ENCODE measurements at regions not wholly inside any gene's neighbourhood (a gene's known extent, or its start where the extent isn't known, plus 50 kb on each side); places are given as distances from the start of the nearest gene placed in this dataset.

GRCh38 chr13:92938486-92939020 lies 288.1 kb upstream of the GPC6 start:
- no peaks in the 10 kb centered on the region for H3K36me3 ChIP-seq (ENCODE audit: insufficient read depth, low read length)
- no peaks in the 10 kb centered on the region for H3K27me3 ChIP-seq (ENCODE audit: insufficient read depth, low read length)
- no peak overlapping the region for H2AFZ ChIP-seq (ENCODE audit: low read length, unreplicated experiment)
- no peaks in the 10 kb centered on the region for H3K79me2 ChIP-seq (ENCODE audit: control insufficient read depth, insufficient read depth, low read length, unreplicated experiment)
- H3K4me1 ChIP-seq (ENCODE audit: control insufficient read depth, insufficient read depth, low read length, unreplicated experiment) = no peaks in the 10 kb centered on the region
- H3K4me3 ChIP-seq (ENCODE audit: low read depth, low read length) = no peak overlapping the region
- H3K27ac ChIP-seq (ENCODE audit: low read depth, low read length) = no peak overlapping the region

DNA sequence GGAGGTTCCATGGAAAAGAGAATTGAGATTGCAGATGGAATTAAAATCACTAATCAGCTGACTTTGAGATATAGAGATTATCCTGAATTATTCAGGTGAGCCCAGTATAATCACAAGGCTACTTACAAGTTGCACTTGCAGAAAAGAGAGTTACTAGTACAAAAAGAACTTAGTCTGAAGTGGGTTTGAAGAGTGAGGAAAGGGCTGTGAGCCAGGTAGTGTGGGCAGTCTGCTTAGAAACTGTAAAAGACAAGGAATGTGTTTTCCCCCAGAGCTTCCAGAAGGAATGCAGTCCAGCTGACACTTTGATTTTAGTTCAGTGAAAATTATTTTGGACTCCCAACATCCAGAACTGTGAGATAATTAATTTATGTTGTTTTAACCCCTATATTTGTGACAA lies 285.4 kb upstream of the GPC6 start:
- no peaks in the 10 kb centered on the region for H3K79me2 ChIP-seq (ENCODE audit: control insufficient read depth, insufficient read depth, low read length, unreplicated experiment)
- no peak overlapping the region for H2AFZ ChIP-seq (ENCODE audit: low read length, unreplicated experiment)
- H3K27me3 ChIP-seq (ENCODE audit: insufficient read depth, low read length) = no peaks in the 10 kb centered on the region
- no peak overlapping the region for H3K27ac ChIP-seq (ENCODE audit: low read depth, low read length)
- H3K36me3 ChIP-seq (ENCODE audit: insufficient read depth, low read length) = no peaks in the 10 kb centered on the region
- H3K4me1 ChIP-seq (ENCODE audit: control insufficient read depth, insufficient read depth, low read length, unreplicated experiment) = no peaks in the 10 kb centered on the region
- H3K4me3 ChIP-seq (ENCODE audit: low read depth, low read length) = no peak overlapping the region

DNA sequence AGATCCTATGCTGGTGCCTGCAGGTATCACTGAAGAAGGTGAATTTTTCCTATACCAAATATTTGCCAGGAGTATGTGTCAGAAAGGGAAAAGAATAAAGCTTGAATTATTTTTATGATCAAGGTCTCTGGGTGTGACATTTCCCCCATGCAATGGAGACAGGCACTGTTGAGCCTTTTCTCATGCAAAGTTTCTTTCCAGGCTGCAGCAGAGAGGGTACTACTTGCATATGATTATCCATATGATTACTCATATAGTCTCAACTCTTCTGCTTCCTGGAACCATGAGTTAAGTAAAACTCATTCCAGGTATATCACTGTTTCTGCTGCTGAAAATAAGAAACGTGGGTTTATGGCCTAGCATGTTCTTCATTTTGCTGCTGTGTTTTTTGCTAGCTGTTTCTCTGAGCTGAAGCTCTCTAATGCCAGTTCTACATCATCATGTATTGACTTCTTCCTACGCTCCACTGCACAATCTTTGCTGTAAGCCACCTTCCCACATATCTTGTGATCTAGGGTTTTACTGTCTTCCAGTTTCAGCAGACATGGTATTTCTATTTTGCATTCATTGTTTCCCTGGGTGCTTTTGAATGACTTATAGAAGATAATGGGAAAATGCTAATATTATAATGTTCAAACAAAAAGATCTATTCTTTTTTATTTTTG lies 278.7 kb upstream of the GPC6 start:
- H3K27me3 ChIP-seq (ENCODE audit: insufficient read depth, low read length) = no peaks in the 10 kb centered on the region
- H3K4me1 ChIP-seq (ENCODE audit: control insufficient read depth, insufficient read depth, low read length, unreplicated experiment) = no peaks in the 10 kb centered on the region
- H3K79me2 ChIP-seq (ENCODE audit: control insufficient read depth, insufficient read depth, low read length, unreplicated experiment) = no peaks in the 10 kb centered on the region
- H3K36me3 ChIP-seq (ENCODE audit: insufficient read depth, low read length) = no peaks in the 10 kb centered on the region
- H3K4me3 ChIP-seq (ENCODE audit: low read depth, low read length) = no peak overlapping the region
- H2AFZ ChIP-seq (ENCODE audit: low read length, unreplicated experiment) = no peak overlapping the region
- H3K27ac ChIP-seq (ENCODE audit: low read depth, low read length) = no peak overlapping the region

DNA sequence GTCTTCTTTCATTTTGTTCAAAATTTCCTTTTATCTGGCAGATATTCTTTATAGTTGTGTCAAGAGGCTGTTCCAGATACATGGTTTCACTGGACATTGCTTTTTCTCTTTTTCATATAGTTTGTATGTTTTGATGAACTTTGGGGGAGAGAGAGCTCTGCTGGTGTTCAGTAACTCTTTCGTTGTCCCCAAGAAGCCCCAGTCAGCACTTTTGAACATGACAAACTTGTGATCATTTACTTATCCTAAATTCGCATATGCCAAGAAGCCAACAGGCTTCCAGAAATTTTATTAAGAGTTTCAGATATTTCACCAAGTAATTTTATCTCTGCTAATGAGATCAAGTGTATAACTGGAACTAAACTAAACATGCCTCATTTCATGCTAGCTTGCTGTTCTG lies 275.8 kb upstream of the GPC6 start:
- H3K4me1 ChIP-seq (ENCODE audit: control insufficient read depth, insufficient read depth, low read length, unreplicated experiment) = no peaks in the 10 kb centered on the region
- H3K36me3 ChIP-seq (ENCODE audit: insufficient read depth, low read length) = no peaks in the 10 kb centered on the region
- no peak overlapping the region for H3K4me3 ChIP-seq (ENCODE audit: low read depth, low read length)
- no peak overlapping the region for H2AFZ ChIP-seq (ENCODE audit: low read length, unreplicated experiment)
- H3K27me3 ChIP-seq (ENCODE audit: insufficient read depth, low read length) = no peaks in the 10 kb centered on the region
- no peak overlapping the region for H3K27ac ChIP-seq (ENCODE audit: low read depth, low read length)
- H3K79me2 ChIP-seq (ENCODE audit: control insufficient read depth, insufficient read depth, low read length, unreplicated experiment) = no peaks in the 10 kb centered on the region

DNA sequence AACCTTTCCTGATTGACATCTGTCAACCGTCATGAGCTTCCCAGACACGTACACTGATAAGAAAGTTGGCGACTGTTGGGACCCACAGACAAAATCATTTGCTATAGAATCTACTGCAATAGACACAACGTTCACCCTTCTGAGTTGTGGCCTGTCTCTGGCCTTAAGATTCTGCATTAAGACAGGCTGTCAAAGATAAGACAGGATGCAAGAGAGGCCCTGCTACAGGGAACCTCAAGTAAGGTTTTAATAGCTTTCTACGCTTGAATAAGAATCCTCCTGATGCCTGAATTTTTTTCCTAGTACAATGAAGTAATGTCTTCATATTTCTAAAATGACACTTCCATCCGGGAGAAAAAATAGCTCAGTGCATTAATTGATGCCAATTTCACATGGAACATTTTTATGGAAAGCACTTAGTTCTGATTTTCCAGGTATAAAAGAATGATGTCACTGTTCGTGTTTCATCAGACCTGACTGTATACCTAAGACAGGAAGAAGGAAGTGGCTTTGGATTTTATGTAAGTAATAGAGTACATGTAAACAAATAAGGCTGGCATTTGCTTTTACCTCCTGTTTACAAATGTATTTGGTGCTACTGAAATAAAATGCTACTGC lies 275.2 kb upstream of the GPC6 start:
- H3K36me3 ChIP-seq (ENCODE audit: insufficient read depth, low read length) = no peaks in the 10 kb centered on the region
- H3K4me1 ChIP-seq (ENCODE audit: control insufficient read depth, insufficient read depth, low read length, unreplicated experiment) = no peaks in the 10 kb centered on the region
- H3K79me2 ChIP-seq (ENCODE audit: control insufficient read depth, insufficient read depth, low read length, unreplicated experiment) = no peaks in the 10 kb centered on the region
- no peak overlapping the region for H3K27ac ChIP-seq (ENCODE audit: low read depth, low read length)
- no peak overlapping the region for H3K4me3 ChIP-seq (ENCODE audit: low read depth, low read length)
- H3K27me3 ChIP-seq (ENCODE audit: insufficient read depth, low read length) = no peaks in the 10 kb centered on the region
- no peak overlapping the region for H2AFZ ChIP-seq (ENCODE audit: low read length, unreplicated experiment)

DNA sequence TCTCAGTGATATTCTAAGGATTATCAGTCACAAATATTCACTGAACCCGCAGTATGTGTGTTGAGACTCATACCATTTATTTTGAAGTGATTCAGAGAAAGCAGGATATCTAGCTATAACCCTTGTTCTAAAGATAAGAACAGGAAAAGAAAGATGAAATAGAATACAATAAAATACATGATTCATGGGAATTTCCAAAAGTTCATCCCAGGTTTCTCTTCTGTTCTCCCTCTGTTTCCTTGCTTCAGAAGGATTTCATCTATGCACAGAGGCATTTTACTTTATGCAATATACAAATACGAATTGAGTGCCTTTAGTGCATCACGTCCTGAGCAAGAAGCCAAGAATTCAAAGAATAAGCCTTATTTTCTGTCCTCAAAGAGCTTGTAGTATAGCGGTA lies 274.4 kb upstream of the GPC6 start:
- Histone ChIP-seq H3K27ac (ENCODE audit: low read depth, low read length) (no peak overlapping the region), H3K27me3 (ENCODE audit: insufficient read depth, low read length) (no peaks in the 10 kb centered on the region), H3K79me2 (ENCODE audit: control insufficient read depth, insufficient read depth, low read length, unreplicated experiment) (no peaks in the 10 kb centered on the region), H3K36me3 (ENCODE audit: insufficient read depth, low read length) (no peaks in the 10 kb centered on the region), H3K4me1 (ENCODE audit: control insufficient read depth, insufficient read depth, low read length, unreplicated experiment) (no peaks in the 10 kb centered on the region), H3K4me3 (ENCODE audit: low read depth, low read length) (no peak overlapping the region), H2AFZ (ENCODE audit: low read length, unreplicated experiment) (no peak overlapping the region)

GRCh38 chr13:92954746-92955145 lies 271.9 kb upstream of the GPC6 start:
- Histone ChIP-seq H3K4me3 (ENCODE audit: low read depth, low read length) (no peak overlapping the region), H3K27me3 (ENCODE audit: insufficient read depth, low read length) (no peaks in the 10 kb centered on the region), H3K79me2 (ENCODE audit: control insufficient read depth, insufficient read depth, low read length, unreplicated experiment) (no peaks in the 10 kb centered on the region), H3K4me1 (ENCODE audit: control insufficient read depth, insufficient read depth, low read length, unreplicated experiment) (no peaks in the 10 kb centered on the region), H3K27ac (ENCODE audit: low read depth, low read length) (no peak overlapping the region), H2AFZ (ENCODE audit: low read length, unreplicated experiment) (no peak overlapping the region), H3K36me3 (ENCODE audit: insufficient read depth, low read length) (no peaks in the 10 kb centered on the region)

DNA sequence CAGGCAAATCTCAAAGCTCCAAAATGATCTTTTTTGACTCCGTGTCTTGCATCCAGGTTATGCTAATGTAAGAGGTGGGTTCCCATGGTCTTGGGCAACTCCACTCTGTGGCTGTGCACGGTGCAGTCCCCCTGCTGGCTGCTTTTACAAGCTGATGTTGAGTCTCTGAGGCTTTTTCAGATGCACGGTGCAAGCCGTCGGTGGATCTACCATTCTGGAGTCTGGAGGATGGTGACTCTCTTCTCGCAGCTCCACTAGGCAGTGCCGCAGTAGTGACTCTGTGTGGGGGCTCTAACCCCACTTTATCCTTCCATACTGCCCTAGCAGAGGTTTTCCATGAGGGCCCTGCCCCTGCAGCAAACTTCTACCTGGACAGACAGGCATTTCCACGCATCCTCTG lies 266.8 kb upstream of the GPC6 start:
- no peaks in the 10 kb centered on the region for H3K79me2 ChIP-seq (ENCODE audit: control insufficient read depth, insufficient read depth, low read length, unreplicated experiment)
- H3K27me3 ChIP-seq (ENCODE audit: insufficient read depth, low read length) = no peaks in the 10 kb centered on the region
- no peak overlapping the region for H3K4me3 ChIP-seq (ENCODE audit: low read depth, low read length)
- no peak overlapping the region for H2AFZ ChIP-seq (ENCODE audit: low read length, unreplicated experiment)
- H3K4me1 ChIP-seq (ENCODE audit: control insufficient read depth, insufficient read depth, low read length, unreplicated experiment) = no peaks in the 10 kb centered on the region
- H3K36me3 ChIP-seq (ENCODE audit: insufficient read depth, low read length) = no peaks in the 10 kb centered on the region
- no peak overlapping the region for H3K27ac ChIP-seq (ENCODE audit: low read depth, low read length)

DNA sequence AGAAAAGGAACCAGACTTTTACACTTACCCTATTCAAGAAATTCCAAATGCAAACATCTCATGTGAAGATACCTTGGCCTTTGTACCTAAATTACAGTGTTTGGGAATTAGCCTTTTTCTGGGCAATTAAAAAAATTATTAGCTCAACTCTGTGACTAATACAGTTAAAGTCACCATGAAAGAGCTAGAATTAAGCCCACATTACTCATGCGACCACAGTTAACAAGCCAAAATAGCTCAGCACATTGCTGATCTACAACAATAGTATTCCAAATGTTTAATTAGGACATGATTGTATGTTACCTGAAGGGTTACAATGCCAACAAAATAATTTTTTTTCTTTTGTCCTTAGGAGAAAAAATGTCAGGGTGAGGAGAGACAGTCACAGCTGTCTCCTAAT lies 263.6 kb upstream of the GPC6 start:
- Histone ChIP-seq H3K27me3 (ENCODE audit: insufficient read depth, low read length) (no peaks in the 10 kb centered on the region), H3K27ac (ENCODE audit: low read depth, low read length) (no peak overlapping the region), H3K79me2 (ENCODE audit: control insufficient read depth, insufficient read depth, low read length, unreplicated experiment) (no peaks in the 10 kb centered on the region), H3K4me3 (ENCODE audit: low read depth, low read length) (no peak overlapping the region), H3K4me1 (ENCODE audit: control insufficient read depth, insufficient read depth, low read length, unreplicated experiment) (no peaks in the 10 kb centered on the region), H2AFZ (ENCODE audit: low read length, unreplicated experiment) (no peak overlapping the region), H3K36me3 (ENCODE audit: insufficient read depth, low read length) (no peaks in the 10 kb centered on the region)

DNA sequence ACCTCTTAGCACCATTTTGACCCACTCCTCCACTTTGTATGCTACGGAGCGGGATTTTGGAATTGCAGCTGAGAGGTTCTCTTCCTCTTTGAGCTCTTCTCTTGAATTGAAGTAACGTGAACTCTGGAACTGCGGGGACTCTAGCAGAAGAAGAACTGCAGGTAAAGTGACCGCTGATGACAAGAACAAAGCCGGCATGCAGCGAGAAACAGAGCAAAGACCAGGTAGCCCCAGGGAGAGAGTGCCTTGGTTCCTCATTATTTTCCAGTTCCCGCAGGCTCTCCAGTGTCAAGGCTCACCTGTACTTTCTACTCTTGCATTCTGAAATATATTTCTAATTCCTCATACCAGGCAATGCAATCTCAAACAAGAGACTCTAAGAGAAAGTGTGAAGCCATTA lies 260.3 kb upstream of the GPC6 start:
- Histone ChIP-seq H3K4me1 (ENCODE audit: control insufficient read depth, insufficient read depth, low read length, unreplicated experiment) (no peaks in the 10 kb centered on the region), H3K27ac (ENCODE audit: low read depth, low read length) (no peak overlapping the region), H3K4me3 (ENCODE audit: low read depth, low read length) (no peak overlapping the region), H3K27me3 (ENCODE audit: insufficient read depth, low read length) (no peaks in the 10 kb centered on the region), H3K79me2 (ENCODE audit: control insufficient read depth, insufficient read depth, low read length, unreplicated experiment) (no peaks in the 10 kb centered on the region), H3K36me3 (ENCODE audit: insufficient read depth, low read length) (no peaks in the 10 kb centered on the region), H2AFZ (ENCODE audit: low read length, unreplicated experiment) (no peak overlapping the region)

- Histone ChIP-seq H3K4me3 (ENCODE audit: low read depth, low read length) (no peak overlapping the region), H3K27me3 (ENCODE audit: insufficient read depth, low read length) (no peaks in the 10 kb centered on the region), H3K36me3 (ENCODE audit: insufficient read depth, low read length) (no peaks in the 10 kb centered on the region), H3K4me1 (ENCODE audit: control insufficient read depth, insufficient read depth, low read length, unreplicated experiment) (no peaks in the 10 kb centered on the region), H3K79me2 (ENCODE audit: control insufficient read depth, insufficient read depth, low read length, unreplicated experiment) (no peaks in the 10 kb centered on the region), H2AFZ (ENCODE audit: low read length, unreplicated experiment) (no peak overlapping the region), H3K27ac (ENCODE audit: low read depth, low read length) (no peak overlapping the region)
Observed at GRCh38 chr13:92966900-92967299, 259.7 kb upstream of the GPC6 start.

Measured in ACC112 (cell line).